COLO668 (cell line): ENCODE measurements at regions not wholly inside any gene's neighbourhood (a gene's known extent, or its start where the extent isn't known, plus 50 kb on each side); places are given as distances from the start of the nearest gene placed in this dataset.
"Not testable (repeated sequence)": the region's sequence is repeated elsewhere in the genome, so short reads cannot be mapped to it uniquely, and the experiment has no call there.

Experiments used
- DNase-seq: peaks from one replicate; lab custom pipeline; 2025; ENCODE audit not compliant: unreplicated experiment; lab: John Stamatoyannopoulos, UW

DNA sequence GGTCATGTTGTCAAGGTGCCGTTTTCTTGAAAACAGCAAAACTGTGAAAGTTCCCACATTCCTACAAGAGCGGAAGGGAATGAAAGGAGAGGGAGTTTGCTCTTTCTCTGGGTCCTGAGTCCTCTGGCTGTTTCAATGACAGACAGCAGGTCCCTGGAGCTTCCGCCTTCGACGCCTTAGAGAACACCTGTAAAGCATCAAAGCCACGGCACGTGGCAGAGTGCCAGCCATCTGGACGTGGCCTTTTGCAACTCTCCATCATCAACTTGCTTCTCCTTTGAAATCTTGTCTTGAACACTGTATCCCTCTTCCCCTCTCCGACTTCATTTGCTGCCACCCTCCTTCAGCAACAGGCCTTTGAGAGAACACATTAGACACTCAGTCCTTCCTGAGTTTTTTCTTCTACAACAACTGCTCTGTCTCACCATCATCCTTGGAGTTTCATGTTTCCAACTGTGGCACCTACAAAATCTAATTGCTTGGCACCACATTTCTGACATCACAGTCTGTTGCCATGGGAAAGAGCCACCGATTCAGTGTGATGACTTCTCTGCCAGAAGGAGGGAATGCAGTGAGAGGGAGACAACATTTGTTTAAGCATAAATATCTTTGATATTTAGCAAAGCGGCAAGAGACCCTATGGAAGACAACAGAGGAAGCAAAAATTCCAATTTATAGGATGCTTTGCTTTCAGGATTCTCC lies 204.9 kb upstream of the PTER start:
- no peak for DNase-seq

DNA sequence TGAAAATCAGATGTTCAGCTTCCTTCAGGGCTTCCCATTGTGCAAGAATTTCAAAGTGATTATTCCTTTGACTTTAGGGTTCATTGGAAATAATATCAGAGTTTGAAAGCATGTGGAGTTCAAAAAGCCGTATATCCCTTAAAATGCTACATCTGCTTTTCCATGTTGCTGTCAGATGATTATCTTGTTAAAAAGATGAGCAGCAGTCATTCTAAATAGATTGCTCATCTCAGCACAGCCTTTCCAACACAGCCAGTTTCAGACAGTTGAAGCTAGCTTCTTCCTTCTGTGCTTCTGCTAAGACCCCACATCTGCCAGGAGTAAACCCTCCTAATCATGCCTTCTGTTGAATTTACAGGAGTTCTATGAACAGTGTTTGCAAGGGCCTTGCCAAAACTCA lies 204.4 kb upstream of the PTER start:
- DNase-seq = no peak

DNA sequence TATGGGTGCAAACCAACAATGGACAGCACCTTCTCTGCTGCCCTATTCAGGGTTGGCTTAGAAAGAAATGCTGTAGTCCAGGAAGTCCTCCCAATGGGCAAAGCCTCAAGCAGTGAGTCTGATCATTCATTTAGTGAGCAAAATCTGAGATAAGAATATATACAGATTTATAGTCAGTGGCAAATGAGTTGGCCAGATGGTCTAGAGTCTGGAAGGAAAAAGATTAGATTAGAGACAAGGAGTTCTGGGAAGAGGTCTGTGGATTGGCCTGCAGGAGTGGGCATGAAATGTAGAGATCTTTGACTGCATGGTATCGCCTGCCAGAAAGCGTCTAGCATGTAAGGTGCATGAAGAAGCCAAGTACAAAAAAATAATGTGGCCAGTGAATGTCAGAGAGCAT lies 201.9 kb upstream of the PTER start:
- DNase-seq = no peak

DNA sequence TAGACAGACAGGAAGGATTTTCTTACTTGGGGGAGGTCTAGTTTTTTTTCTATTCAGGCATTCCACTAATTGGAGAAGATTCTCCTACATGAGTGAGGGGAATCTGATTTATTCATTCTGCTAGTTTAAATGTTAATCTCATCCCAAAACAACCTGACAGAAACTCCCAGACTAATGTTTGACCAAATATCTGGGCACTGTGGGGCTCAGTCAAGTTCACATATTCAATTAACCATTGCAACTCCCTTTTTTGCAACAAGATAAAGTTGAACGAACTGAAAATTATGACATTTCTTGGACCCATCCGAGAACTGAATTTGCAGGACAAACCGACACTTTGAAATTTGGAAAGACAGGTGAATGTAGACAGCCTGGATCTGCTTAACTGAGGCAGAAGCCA lies 194.4 kb upstream of the PTER start:
- no peak for DNase-seq

DNA sequence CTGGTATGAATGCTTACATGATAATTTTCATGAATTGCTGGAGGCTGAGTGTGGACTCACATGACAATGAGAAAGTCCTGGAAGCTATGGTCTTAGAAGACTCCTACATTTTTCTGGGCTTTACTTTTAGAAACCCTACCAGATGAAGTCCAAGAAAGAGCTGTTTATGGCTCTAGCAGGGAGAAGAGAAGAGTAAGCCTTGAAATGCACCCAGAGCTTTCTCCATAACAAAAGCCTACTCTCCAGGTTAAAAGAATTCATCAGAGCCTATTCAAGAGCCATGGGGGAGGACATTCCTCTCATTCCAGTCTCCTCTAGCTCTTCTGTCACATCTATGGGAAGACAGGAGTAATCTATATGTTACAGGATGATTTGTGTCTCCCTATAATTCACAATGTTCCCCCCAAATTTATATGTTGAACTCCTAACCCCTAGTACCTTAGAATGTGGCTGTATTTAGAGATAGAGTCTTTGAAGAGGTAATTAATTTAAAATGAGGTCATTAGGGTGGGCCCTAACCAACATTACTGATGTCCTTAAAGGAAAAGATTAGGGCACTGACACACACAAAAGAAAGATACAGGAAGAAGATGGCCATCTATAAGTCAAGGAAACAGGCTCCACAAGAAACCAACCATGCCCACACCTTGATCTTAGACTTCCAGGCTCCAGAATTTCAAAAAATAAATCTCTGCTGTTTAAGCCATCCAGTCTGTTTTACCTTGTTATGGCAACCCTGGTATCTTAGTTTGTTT lies 193.8 kb upstream of the PTER start:
- DNase-seq = no peak

DNA sequence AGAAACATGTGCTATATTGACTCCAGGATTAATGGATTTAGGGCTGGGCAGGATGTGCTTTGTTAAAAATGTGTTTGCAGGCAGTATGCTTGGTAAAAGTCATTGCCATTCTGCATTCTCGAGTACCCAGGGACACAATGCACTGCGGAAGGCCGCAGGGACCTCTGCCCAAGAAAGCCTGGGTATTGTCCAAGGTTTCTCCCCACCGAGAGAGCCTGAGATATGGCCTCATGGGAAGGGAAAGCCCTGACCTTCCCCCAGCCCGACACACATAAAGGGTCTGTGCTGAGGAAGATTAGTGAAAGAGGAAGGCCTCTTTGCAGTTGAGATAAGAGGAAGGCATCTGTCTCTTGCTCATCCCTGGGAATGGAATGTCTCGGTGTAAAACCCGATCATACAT lies 186.7 kb upstream of the PTER start:
- not testable (repeated sequence) for DNase-seq

DNA sequence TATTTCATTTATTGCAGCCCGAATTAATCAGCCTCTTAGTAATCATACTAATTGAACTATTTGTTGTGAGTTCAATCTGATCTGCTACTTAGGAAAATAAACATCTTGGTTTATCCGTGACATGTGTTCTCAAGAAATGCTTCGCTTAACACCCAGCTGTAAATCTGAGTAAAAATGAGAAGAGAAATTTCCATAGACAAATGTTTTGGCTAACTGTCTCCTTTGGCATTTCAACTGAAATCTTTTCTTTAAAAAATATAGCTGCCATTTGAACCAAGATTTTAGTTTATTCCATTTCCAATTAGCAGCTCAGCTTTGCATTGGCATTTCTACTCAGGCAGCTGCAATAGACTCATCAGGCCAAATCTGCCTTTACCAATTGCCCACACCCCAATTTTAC lies 180.5 kb upstream of the PTER start:
- no peak for DNase-seq

DNA sequence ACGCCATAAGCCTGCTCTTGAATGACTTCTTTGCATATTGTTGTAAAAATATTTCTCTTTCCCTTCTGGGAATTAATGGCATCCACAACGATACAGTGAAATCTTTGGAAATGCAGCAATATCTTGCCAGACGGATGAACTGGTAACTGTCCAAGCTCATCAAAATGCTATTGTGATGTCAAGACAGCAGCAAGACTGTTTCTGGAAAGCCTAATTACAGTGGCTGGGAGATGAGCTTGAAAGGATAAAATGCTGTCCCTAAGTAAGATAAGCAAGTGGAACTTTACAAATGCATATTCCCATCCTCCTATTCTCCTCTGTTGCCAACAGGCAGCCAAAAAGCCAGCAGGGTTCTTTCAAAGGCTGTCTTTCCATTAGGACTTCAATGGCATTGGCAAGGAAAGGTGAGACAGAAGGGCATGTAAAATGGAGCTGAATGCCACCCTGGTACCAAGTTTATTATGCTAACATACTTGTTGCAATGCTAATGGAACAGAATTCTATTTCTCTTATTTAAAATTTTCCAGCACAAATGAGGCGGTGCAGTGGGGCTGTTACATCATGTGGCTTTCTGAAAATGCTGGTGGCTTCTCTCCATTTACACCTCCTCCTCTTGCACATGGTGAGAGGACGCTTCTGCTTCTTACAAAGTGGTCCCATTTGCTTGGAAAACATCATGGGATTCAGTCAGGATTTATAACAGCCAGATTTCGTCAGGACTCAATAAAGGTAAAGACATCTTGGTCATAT lies 178.3 kb upstream of the PTER start:
- no peak for DNase-seq

DNA sequence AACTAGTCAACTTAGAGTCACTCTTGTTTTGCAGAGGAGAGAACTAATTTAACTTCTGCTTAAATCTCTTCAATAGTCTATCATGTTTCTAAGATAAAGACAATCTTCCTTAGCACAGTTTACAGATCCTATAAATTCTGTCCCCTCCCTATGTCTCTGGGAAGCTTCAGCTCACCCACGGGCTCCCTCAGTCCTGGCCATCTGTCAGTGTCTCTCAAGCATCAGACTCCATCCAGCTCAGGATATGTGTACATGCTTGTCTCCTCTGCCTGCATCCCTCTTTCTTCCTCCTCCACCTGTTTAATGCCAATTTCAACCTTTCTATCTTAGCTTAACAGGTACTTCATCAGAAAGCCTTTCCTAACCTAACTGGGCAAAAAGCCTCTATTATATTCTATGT lies 177.1 kb upstream of the PTER start:
- no peak for DNase-seq

DNA sequence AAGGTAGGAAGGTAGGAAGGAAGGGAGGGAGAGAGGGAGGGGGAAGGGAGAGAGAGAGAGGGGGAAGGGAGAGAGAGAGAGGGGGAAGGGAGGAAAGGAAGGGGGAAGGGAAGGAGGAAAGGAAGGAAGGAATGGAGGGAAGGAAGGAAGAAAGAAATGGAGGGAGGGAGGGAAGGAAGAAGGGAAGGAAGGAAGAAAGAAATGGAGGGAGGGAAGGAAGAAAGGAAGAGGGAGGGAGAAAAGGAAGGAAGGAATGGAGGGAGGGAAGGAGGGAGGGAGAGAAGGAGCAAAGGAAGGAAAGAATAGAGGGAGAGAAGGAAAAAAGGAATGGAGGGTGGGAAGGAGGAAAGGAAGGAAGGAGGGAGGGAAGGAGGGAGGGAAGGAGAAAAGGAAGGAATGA lies 176.4 kb upstream of the PTER start:
- DNase-seq = no peak

DNA sequence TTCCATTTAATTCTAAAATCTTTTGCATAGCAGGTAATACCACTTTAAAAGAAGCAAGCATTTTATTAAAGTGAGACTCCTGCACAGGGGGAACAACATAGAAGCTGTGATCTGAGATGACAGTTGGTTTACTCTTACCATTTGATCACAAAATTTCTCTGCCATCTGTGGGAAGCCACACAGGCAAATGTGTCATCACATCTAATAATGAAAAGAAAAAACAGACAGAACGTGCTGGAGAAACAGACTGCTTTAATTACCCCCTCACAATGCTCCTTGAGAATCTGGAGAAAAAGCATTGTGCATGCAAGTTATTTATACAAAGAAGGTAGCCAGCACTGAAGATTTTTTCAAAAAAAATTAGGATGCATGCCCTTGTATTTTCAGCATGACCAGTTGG lies 165.2 kb upstream of the PTER start:
- no peak for DNase-seq

DNA sequence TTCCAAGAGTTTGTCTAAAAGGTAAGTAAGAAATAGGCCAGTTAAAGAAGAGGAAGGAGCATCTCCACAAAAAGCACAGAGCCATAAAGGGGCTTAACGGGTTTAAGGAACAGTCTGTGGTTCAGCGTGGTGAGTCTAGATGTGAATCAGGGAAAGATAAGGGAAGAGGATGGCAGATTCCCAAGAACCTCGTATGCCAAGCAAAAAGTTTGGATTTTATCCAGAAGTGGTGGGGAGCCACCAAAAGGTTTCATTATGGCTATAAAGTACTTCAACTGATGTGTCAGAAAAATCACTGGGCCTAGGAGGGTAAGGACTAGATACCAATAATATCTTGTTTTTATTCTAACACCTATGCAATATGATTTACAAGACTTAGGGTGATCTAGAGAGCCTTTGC lies 161.9 kb upstream of the PTER start:
- DNase-seq = no peak

DNA sequence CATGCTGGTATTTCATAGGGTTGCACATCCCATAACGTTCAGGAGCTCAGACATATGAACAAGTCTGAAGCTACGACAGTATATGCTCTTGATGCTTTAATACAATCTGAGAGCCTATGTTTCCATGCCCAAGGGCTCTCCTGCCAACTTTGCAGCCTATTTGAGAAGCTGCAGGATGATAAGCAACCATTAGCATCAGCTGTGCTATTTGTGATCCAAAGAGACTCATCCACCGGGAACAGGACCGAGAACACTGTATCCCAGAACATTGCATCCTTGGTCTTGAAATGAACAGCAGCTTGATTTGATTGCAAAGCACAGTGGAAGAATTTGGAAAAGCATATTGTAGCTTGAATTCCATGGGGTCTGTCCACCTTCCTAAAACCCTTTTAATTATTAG lies 156.2 kb upstream of the PTER start:
- DNase-seq = no peak

DNA sequence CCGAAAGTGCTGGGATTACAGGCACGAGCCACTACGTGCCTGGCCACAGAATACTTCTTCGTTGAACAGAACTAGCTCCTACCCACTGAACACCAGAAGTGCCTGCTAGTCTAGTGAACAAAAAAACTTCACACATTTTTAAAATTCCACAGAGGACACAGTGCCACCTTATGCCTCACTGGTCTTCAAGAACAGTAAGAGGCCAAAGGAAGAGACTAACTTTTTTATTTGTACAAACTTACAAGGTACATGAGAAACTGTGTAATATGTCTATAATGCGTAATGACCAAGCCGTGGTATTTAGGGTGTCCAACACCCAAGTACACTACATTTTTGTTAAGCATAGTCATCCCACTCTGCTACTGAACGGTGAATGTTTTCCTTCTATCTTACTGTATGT lies 144.4 kb upstream of the PTER start:
- no peak for DNase-seq

DNA sequence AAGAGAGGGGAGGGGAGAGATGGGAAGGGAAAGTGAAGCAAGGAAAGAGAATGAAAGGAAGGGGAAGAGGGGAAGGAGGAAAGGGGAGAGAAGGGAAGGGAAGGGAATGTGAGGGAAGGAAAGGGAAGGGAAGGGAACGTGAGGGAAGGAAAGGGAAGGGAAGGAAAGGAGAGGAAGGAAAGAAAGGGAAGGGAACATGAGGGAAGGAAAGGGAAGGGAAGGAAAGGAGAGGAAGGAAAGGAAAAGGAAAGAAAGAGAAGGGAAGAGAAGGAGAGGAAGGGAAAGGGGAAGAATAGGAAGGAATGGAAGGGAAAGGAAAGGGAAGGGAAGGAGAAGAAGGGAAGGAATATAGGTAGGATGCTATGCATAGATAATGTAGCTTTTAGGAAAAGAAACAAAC lies 139.7 kb upstream of the PTER start:
- no peak for DNase-seq

DNA sequence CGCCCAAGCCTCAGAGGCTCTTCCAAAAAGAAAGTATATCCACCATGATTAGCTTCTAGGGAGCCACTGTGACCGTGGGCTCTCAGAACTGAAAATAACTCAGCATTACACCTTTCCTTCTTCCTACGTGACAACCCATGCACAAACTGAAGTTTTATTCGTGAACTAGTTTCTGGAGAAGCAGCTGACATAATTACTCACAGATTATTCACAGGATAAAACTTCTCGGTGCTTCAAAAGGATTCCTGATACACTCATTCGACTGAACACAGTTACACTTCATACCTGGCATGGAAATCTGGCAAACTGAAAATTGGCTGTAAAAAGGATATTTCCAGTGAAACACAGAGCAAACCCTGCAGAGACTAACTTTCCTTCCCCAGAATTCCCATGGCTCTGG lies 139.2 kb upstream of the PTER start:
- DNase-seq = no peak

DNA sequence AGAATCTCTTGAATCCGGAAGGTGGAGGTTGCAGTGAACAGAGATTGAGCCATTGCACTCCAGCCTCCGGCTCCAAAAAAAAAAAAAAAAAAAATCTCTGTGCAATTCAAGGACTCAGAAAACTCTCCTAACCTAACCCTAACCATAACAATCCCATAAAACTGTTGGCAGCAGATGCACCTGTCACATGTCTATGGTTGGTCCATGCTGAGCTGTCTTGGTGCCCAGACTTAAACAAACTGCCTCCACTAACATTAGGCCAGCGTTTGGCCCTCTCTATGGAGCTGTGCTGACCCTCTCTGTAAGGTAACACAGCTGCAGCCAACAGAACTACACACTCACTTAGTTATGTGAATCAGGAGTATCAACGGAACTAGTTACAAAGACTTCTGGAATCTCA lies 132.5 kb upstream of the PTER start:
- no peak for DNase-seq

DNA sequence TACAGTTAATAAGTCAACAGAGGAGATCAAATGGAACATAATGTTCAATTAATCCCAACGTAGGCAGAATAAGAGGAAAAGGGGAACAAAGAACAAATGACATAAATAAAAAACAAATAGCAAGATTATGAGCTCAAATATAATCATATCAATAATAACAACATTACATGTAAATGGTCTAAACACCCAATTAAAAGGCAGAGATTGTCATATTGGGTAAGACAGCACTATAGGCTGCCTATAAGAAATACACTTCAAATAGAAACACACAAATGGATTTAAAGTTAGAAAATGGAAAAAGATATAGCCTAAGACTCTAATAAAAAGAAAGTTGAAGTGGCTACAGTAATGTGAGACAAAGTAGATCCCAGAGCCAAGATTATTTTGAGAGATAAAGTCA lies 126.4 kb upstream of the PTER start:
- no peak for DNase-seq

DNA sequence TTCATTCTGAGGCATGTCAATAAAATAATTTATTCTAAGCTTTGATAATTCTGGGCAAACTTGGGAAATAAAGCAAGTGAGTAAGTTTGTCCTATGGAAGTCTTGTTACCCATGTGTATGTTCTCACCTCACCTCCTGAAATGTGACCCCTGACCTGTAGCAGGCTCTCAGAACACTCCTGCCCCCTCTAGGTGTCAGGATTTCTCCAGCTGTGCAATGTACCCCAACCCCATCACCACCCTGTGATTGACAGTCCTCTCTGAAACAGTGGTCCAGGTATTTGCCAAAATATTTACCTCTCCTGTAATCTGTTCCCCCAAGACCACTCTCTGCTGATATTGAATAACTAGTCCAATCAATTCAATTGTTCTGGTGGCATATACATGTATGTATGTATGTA lies 122.6 kb upstream of the PTER start:
- DNase-seq = no peak

DNA sequence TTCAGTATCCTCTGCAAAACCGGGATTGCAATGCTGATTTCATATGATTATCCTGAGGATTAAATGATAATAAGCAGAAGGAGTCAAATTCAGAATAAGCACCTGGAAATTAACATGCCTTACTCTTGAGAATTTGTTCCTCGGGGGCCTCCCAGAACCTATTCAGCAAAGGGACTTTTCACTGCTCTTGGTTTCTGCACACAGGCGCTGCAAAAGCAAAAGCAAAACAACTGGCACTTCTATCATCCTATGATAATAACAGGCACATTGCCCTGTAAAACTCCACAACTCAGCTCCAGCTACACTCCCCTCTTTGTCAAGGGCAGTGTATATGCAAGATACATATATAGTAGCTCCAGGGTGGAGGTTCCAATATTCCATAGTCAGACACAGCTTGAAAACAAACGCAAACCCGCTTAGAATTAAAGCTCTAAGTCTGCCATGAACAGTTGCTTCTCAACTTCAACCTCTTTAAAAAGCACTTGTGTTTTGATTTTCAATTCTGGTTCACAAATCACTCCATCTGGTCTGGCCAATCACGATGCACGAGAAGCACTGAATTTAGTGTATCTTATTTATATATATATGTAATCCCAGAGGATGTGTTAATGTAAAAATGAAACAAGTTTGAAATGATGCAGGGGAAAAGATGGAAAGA lies 119.9 kb upstream of the PTER start:
- DNase-seq = no peak

DNA sequence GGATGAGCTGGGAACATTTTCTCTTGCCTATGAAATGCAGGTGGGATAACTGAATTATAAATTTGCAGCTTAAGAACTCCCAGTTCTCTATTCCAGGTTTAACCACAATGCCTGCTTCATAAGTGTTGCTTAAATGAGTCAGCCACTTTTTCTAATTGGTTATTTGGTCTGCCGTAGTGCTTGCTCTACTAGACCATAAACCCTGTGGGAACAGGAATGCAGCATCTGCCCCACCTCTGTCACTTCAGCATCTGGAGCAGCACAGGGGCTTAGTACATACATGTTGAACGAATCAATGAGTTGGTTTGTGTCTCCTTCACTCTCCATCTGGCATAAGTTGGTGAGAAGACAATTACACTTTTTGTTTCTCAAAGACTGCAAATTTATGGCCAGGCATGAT lies 95.2 kb upstream of the PTER start:
- no peak for DNase-seq

DNA sequence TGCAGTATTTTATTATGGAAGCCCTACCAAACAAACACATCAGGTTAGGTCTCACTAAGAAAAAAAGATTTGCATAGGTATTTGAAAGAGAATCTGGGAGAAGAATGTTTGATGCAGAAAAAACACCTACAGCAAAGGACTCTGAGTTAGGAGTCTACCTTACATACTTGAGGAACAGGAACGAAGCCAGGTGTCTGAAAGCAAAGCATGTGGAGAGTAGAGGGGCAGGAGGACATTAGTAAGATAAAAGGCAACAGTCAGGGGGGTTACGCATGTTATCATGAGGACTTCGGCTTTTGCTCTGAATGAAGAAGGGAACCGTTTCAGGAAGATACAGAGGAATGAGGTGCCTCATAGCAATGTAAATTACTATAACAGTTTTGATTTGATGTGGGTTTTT lies 87.9 kb upstream of the PTER start:
- DNase-seq = no peak
